ENCODE measurements at regions not wholly inside any gene's neighbourhood (a gene's known extent, or its start where the extent isn't known, plus 50 kb on each side); places are given as distances from the start of the nearest gene placed in this dataset.

DNA sequence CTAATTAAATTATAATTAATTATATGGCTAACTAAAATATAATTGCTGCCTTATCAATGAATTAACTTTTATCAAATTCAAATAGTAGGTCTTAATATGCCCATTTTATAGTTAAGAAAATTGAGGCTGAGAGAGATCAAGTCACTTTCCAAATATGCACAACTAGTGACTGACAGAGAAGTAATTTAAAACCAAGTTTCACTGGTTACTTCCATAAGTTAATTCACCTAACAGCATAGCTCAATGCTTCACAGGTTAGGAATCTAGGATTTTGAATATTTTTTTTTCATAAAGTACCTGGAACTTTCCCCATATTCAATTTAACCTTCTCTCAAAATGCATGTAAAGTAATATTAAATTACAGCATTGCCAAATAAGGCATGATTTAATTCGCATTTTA lies 134.4 kb upstream of the VEGFC start:
- ChIA-PET CTCF (interaction anchor here (0.9 kb wide), 1 partner anchor 14 kb away, joined by 3 read pairs; no protein-coding TSS in a partner anchor), POLR2A (no interaction called here)
- DNase-seq (ENCODE audit: extremely low spot score), result no peak
- TF ChIP-seq, protein P1, sequence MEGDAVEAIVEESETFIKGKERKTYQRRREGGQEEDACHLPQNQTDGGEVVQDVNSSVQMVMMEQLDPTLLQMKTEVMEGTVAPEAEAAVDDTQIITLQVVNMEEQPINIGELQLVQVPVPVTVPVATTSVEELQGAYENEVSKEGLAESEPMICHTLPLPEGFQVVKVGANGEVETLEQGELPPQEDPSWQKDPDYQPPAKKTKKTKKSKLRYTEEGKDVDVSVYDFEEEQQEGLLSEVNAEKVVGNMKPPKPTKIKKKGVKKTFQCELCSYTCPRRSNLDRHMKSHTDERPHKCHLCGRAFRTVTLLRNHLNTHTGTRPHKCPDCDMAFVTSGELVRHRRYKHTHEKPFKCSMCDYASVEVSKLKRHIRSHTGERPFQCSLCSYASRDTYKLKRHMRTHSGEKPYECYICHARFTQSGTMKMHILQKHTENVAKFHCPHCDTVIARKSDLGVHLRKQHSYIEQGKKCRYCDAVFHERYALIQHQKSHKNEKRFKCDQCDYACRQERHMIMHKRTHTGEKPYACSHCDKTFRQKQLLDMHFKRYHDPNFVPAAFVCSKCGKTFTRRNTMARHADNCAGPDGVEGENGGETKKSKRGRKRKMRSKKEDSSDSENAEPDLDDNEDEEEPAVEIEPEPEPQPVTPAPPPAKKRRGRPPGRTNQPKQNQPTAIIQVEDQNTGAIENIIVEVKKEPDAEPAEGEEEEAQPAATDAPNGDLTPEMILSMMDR (IDR thresholded peaks at IDR 0.05; ENCODE audit: control extremely low read depth, extremely low read depth, low read depth, missing control alignments), result no peak

DNA sequence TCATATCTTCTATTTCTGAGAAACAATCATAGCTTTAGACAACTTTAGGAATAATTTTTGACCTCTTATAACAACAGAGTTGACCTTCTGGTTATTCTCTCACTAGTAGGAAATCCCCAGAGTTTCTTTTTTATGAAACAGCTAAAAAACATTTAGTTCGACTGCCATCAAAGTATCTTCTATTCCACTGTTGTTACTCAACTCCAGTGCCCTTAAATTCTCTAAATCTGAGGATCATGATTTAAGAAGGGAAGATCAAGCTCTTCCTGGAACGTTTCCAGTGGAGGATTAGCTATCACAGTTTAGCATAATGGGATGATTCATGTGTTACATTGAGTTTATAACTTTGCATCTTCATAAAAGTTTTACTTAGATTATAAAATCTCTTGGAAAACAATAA lies 134.9 kb upstream of the VEGFC start:
- no peak for DNase-seq (ENCODE audit: extremely low spot score)
- ChIA-PET CTCF (interaction anchor here (0.6 to 0.9 kb wide), 2 partner anchors 14 to 210 kb away, joined by 3 read pairs; no protein-coding TSS in a partner anchor), POLR2A (no interaction called here)
- TF ChIP-seq, protein P1 (IDR thresholded peaks at IDR 0.05; ENCODE audit: control extremely low read depth, extremely low read depth, low read depth, missing control alignments), result no peak

DNA sequence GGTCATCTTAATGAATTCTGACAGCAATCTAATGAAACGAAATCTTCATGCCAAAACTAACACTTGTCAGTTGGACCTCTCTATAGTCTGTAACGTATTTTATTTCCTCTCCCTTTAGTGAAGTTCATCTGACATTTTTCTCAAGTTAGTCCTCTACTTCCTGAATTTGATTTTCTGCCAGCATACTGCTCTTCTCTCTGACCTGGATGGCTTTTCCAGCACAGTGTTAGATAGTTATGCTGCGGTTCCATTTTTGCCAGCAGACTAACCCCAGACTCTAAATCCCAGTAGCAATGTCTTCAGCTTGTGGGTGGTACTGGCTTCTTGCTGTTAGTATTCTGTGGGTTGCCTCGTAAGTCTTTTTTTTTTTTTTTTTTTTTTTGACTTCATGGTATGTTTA lies 146.7 kb upstream of the VEGFC start:
- DNase-seq (ENCODE audit: extremely low spot score), result no peak
- ChIA-PET POLR2A (no interaction called here), CTCF (no interaction called here)
- TF ChIP-seq, protein P1 (IDR thresholded peaks at IDR 0.05; ENCODE audit: control extremely low read depth, extremely low read depth, low read depth, missing control alignments), result no peak

DNA sequence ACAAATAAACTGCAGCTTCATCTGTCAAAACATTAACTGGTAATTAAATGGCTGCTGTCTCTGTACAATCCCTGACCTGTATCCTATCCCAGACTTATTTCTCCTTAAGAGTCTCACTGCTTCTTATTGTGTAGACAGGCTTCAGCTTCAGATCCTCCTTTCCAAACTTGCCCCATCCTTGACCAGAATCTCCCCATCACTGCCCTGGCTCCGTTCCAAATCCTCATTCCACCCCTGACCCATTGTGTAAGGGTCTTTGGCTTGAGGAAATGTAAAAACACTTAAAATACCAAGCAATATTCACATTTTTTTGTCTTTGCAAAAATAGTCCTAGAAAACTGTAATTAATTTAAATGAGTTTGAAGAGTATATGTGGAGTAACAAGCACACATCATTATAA lies 152.6 kb upstream of the VEGFC start:
- ChIA-PET POLR2A (no interaction called here), CTCF (no interaction called here)
- TF ChIP-seq, protein P1 (IDR thresholded peaks at IDR 0.05; ENCODE audit: control extremely low read depth, extremely low read depth, low read depth, missing control alignments), result no peak

DNA sequence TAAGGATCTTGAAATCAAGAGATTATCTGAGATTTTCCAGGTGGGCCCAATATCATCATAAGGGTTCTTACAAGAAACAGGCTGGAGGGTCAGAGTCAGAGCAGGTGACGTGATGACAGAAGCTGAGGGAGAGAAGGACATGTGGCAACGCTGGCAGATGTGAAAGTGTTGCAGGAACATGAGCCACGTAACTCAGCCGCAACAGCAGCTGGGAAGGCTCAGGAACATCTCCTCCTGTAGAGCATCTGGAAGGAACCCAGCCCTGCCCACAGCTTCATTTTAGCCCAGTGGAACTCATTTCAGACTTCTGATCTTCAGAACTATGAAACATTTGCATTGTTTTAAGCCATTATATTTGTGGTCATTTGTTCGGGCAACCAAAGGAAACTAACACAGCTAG lies 156.3 kb upstream of the VEGFC start:
- ChIA-PET CTCF (no interaction called here), POLR2A (no interaction called here)
- DNase-seq (ENCODE audit: extremely low spot score), result no peak
- TF ChIP-seq, protein P1 (IDR thresholded peaks at IDR 0.05; ENCODE audit: control extremely low read depth, extremely low read depth, low read depth, missing control alignments), result no peak

More for the DNA sequence above, 152.6 kb upstream of the VEGFC start:
- no peak for DNase-seq (ENCODE audit: extremely low spot score)

- ChIA-PET CTCF (interaction anchor here (1.1 kb wide), 1 partner anchor 18 kb away, joined by 4 read pairs; no protein-coding TSS in a partner anchor), POLR2A (no interaction called here)
- no peak for DNase-seq (ENCODE audit: extremely low spot score)
- TF ChIP-seq, protein P1 (IDR thresholded peaks at IDR 0.05; ENCODE audit: control extremely low read depth, extremely low read depth, low read depth, missing control alignments), result no peak
These were observed 160.3 kb upstream of the VEGFC start for GRCh38 chr4:176953021-176953420.
